NCI-H524 (cell line): ENCODE measurements at regions not wholly inside any gene's neighbourhood (a gene's known extent, or its start where the extent isn't known, plus 50 kb on each side); places are given as distances from the start of the nearest gene placed in this dataset.

Experiments
- DNase-seq, 2 experiments: peaks; one replicate each; lab custom pipeline; 2025; lab: John Stamatoyannopoulos, UW

GRCh38 chr1:4044967-4045366 is 144.9 kb upstream of the C1orf174 start:
- DNase-seq: no peak

GRCh38 chr1:4045397-4046010 is 145.4 kb upstream of the C1orf174 start:
- no peak for DNase-seq

GRCh38 chr1:4046836-4047461 is 146.9 kb upstream of the C1orf174 start:
- no peak for DNase-seq

- DNase-seq: no peak
Measured at GRCh38 chr1:4047666-4048065, 147.6 kb upstream of the C1orf174 start.

GRCh38 chr1:4048076-4048475 is 148.0 kb upstream of the C1orf174 start:
- peak in 1 of 2 experiments; percentile 65 for DNase-seq

GRCh38 chr1:4048921-4049320 is 148.8 kb upstream of the C1orf174 start:
- DNase-seq: no peak

- DNase-seq: no peak
Measured at GRCh38 chr1:4050998-4051397, 150.9 kb upstream of the C1orf174 start.

GRCh38 chr1:4052657-4053056 is 152.6 kb upstream of the C1orf174 start:
- no peak for DNase-seq

- DNase-seq: no peak
Measured at GRCh38 chr1:4053160-4053748, 153.2 kb upstream of the C1orf174 start.

- no peak for DNase-seq
Measured at GRCh38 chr1:4053774-4054173, 153.7 kb upstream of the C1orf174 start.

GRCh38 chr1:4055294-4055967 is 155.4 kb upstream of the C1orf174 start:
- DNase-seq: no peak

GRCh38 chr1:4056422-4056821 is 156.3 kb upstream of the C1orf174 start:
- no peak for DNase-seq

- DNase-seq: no peak
Measured at GRCh38 chr1:4056989-4057388, 156.9 kb upstream of the C1orf174 start.

- DNase-seq: no peak
Measured at GRCh38 chr1:4057603-4058002, 157.5 kb upstream of the C1orf174 start.

GRCh38 chr1:4058122-4058521 is 158.1 kb upstream of the C1orf174 start:
- no peak for DNase-seq

GRCh38 chr1:4058706-4059105 is 158.6 kb upstream of the C1orf174 start:
- no peak for DNase-seq

- DNase-seq: no peak
Measured at GRCh38 chr1:4059270-4059669, 159.2 kb upstream of the C1orf174 start.

- no peak for DNase-seq
Measured at GRCh38 chr1:4060850-4061249, 160.8 kb upstream of the C1orf174 start.

GRCh38 chr1:4061521-4062031 is 161.5 kb upstream of the C1orf174 start:
- no peak for DNase-seq

- no peak for DNase-seq
Measured at GRCh38 chr1:4062041-4062440, 162.0 kb upstream of the C1orf174 start.

GRCh38 chr1:4062560-4062959 is 162.5 kb upstream of the C1orf174 start:
- no peak for DNase-seq

- DNase-seq: no peak
Measured at GRCh38 chr1:4062992-4063391, 162.9 kb upstream of the C1orf174 start.

GRCh38 chr1:4063516-4063915 is 163.4 kb upstream of the C1orf174 start:
- no peak for DNase-seq
